NCI-H1092 (cell line): ENCODE measurements at regions not wholly inside any gene's neighbourhood (a gene's known extent, or its start where the extent isn't known, plus 50 kb on each side); places are given as distances from the start of the nearest gene placed in this dataset.
"Not testable (repeated sequence)": the region's sequence is repeated elsewhere in the genome, so short reads cannot be mapped to it uniquely, and the experiment has no call there.

Source experiments
- DNase-seq: peaks from one replicate; lab custom pipeline; 2025; lab: John Stamatoyannopoulos, UW

DNA sequence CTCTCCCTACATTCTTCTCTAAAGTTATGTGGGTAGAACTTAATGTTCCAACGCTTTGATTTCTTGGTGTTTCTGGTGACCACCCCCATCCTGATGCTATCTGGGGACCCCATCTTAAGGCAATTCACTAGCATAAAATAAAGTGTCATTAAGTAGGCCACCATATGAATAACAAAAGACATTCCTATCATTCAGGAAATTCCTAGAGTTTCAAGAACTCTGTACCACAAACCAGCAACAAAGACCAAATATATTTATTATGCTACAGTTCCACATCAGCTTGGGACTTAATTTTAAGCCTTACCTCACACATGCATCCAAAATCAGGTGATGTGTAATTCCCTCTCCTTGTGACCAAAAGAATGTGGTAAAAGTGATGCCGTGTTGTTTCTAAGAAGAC is 254.6 kb upstream of the LRRC4C start:
- DNase-seq: no peak

DNA sequence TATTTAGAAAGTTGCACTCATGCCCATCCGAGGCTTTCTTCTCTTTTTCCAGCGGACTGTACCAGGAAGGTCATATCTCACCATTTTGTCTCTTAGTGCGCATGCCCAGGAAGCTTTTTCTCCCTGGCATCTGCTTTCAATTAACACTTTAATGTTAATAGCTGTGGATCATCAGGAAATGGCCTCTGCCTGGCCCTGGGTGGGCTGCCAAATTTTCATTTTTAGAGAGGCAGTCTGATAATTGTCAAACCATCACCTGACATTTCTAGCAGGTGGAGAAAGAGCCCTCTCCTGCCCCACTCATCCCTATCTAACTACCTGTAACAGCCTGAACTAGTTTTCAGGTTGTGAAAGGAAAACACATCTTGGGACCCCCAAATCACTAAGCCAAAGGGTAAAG is 257.4 kb upstream of the LRRC4C start:
- DNase-seq: no peak

DNA sequence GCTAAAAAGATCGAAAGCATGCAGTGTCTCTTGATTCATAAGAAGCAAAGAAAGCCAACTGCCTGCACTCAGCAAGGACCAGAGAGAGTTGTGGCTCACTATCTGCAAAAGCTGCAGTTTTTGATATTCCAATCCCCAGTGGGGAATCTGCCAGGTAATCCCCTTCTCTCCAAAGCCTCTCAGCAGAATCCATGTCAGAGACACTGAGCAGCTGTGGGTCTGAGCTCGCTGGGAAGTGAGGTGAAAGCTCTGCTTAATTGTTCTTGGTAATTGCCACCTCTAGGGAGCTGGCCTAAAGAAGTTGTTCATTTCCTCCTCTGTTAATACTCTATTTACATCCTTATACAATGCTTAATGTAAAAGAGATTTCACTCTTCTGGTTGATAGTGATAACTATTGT is 261.3 kb upstream of the LRRC4C start:
- no peak for DNase-seq

DNA sequence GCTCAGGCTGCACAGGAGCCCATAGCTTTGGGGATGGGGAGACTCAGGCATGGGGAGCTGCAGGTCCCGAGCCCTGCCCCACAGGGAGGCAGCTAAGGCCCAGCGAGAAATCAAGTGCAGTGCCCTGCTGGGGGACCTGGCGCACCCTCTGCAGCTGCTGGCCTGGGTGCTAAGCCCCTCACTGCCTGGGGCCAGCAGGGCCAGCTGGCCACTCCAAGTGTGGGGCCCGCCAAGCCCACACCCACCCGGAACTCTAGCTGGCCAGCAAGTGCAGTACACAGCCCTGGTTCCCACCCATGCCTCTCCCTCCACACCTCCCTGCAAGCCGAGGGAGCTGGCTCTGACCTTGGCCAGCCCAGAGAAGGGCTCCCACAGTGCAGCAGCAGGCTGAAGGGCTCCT is 268.7 kb upstream of the LRRC4C start:
- not testable (repeated sequence) for DNase-seq

DNA sequence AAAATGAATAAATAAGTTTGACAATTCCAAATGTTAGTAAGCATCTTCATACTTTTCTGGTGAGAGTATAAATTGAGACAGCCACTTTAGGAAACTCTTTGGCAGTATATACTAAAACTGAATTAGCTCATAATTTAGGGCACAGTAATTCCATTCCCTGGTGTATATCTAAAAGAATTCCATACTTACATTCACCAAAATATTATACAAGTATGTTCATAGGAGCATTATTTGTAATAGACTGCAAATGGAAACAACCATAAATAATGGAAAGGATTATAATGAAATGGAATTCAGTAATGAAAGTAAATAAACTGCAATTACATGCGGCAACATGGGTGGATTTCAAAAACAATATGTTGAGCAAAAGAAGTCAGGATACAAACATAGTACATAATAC is 315.8 kb upstream of the LRRC4C start:
- DNase-seq: no peak

DNA sequence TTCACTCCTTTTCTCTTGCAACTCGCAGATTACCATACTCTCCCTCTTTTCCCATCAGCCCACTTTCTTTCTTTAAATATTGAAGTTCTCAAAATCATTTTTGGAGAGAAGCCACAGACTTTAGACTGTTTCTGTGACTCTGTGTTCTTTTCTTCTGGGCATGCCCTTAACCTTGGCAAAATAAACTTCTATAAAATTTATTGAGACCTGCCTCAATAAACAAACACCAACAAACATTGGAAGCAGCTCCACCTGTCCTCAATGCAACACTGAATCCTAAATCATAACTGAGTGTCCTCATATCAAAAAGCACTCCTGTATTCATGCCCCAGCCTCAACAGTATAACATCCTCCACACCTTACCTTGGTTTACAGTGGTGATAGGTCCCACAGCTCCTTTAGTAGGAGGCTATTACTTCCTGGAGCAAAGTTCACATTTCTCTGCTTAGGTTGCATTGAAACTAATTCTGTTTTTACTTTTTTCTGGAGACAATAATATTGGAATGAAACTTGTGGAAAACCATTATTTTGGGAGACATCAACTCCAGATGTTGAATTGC is 320.0 kb upstream of the LRRC4C start:
- DNase-seq: no peak

DNA sequence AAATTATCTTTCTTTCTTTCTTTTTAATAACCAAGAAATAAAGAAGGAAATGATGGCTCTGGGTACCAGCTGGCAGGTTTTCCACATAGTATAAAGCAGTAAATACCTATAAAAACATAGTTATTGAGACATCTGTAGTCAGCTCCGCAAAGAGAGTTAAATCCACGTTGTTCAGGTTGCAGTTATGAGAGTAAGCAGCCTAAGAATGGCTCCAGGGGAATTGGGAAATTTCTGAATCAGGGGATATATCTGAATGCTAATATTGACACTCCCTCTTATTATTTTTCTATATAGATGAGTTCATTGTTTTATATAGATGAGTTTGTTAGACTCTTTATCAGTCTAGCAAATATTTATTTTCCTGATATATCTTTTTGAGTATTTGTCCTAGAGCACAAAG is 322.0 kb upstream of the LRRC4C start:
- no peak for DNase-seq

DNA sequence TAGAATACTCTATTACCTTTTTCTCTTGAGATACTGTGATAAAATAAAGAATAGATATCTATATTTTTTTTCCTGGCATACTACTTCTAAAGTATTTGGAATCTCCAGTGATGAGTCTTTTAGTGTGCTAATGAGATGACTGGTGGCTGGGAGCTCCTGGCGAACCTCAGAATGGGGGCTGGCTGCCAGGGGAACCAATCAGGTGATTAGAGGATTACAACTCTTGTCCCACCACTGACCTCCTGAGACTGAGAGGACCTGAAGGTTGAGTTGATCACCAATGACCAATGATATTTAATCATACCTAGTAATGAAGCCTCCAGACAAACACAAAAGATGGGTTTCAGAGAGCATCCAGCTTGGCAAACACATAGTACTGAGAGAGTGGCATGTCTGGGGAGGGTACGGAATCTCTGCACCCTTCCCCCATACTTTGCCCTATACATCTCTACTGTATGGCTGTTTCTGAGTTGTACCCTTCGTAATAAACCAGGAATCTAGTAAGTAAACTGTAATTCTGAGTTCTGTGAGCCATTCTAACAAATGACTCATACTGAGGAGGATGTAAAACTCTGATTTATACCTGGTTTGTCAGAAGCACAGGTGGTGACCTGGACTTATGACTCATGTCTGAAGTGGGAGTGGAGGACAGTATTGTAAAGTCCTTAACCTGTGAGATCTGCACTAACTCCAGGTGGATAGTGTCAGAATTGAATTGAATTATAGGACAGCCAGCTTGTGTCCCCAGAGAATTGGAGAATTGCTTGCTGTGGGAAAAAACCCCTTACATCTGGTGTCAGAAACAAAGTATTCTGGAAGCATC is 325.3 kb upstream of the LRRC4C start:
- no peak for DNase-seq

DNA sequence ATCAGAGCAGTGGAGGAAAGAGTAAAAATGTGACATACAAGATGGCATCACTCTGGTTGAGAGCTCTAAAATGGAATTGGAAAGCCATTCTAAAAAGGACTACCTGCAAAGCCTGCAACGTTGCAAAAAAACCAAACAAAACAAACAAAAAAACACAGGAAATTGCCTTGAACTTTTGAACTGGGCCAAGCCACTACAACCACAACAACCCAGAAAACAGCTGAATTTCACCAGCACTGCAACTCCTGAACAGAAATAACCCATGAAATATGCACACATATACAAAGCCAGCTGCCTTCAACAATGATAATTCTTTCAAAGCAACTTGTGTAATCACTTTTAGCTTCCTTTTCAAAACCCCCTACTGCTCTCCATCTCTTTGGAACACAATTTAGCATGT is 326.6 kb upstream of the LRRC4C start:
- no peak for DNase-seq

DNA sequence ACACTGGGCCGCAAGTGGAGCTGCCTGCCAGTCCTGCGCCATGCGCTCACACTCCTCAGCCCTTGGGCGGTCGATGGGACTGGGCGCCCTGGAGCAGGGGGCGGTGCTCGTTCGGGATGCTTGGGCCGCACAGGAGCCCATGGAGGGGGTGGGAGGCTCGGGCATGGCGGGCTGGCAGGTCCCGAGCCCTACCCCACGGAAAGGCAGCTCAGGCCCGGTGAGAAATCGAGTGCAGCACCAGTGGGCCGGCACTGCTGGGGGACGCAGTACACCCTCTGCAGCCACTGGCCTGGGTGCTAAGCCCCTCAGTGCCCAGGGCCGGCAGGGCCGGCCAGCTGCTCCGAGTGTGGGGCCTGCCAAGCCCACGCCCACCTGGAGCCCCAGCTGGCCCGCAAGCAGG is 328.7 kb upstream of the LRRC4C start:
- no peak for DNase-seq

DNA sequence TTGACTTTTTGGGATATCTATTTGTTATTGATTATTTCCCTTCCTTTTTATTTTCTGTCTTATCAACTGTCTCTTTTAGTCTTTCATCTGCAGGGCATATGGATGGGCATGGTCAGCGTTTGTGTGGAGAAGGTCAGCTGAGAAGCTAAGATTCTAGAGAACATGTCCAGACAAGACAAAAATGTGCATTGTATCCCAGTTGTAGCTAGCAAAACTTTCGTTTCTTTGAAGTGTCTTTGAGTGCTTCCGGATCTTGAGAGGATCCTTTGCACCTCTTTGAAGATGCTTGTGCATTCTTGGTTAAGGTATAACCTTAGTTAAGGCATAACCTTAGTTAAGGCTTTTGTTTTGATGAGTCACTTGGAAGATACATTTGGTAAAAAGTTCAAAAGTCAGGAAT is 329.9 kb upstream of the LRRC4C start:
- DNase-seq: no peak

DNA sequence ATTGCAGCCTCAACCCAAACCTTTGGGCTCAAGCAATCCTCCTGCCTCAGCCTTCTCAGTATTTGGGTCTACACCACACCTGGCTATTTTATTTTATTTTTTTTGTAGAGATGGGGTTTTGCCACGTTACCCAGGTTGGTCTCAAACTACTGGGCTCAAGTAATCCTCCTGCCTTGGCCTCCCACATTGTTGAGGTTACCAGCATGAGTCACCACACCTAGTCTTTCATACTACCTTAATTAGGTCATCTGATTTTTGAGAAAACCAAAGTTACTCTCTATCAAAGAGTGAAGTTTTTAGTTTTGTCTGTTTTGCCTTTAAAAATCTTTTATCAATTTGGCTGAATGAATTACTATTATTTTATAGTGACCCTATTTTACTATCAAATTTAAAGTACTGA is 335.6 kb upstream of the LRRC4C start:
- no peak for DNase-seq

DNA sequence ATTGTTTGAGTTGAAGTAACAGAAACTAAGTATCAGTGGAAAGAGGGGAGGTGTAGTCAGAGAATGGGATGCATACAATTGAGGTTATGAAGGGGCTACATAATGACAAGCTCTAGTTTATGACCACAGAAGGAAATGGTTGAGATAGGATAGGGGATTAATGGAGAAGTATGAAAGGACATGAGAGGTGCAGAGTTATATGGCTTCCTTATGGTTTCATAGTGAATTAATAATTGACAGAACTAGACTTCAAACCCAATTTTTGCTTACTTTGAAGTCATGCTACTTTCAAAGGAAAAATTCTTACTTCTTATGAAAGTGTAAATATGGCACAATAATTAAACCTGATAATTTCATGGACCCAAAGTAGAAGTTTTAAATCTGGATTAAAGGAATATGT is 340.3 kb upstream of the LRRC4C start:
- no peak for DNase-seq

DNA sequence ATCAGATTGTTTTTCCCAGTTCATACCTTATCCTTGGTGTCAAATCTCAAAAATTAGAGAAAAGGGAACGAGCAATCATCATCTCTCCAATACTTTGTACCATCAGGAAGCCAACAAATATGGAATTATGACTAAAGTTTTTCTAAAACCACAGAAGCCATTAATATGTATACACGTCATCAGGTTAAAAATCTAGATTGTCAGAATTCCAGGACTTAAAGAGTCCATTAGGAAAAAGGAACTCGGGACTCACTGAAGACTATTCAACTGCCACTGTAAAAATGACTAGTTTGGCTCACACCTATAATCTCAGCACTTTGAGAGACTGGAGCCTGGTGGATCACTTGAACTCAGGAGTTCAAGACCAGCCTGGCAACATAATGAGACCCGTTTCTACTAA is 344.4 kb upstream of the LRRC4C start:
- no peak for DNase-seq

DNA sequence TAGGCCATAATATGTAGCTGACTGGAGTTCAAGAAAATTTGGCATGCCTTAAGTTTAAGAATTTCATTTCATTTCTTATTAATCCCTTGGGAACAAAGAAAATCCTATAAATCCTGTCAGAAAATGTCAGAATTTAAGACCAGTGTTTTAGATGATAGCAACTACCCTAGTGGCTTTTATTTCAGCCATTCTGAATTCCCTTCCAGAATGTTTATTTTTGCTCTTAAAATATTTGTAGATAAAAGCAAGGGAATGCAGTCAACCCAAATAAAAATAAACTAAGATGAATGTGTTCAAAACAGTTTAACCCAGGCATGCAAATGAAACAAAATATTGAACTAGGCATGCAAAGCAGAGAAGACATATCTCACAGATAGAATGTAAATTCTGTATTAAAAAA is 356.9 kb upstream of the LRRC4C start:
- DNase-seq: no peak

DNA sequence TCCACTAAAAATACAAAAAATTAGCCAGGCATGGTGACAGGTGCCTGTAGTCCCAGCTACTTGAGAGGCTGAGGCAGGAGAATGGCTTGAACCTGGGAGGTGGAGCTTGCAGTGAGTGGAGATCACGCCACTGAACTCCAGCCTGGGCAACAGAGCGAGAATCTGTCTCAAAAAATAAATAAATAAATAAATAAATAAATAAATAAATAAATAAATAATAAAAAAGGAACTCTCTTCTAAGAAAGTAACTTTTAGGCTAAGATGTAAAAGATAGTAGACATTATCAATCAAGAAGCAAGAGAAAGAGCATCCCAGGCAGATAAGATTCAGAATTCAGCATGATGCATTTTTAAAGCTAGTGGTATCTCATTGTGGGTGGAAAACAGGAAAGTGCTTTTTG is 364.8 kb upstream of the LRRC4C start:
- not testable (repeated sequence) for DNase-seq

DNA sequence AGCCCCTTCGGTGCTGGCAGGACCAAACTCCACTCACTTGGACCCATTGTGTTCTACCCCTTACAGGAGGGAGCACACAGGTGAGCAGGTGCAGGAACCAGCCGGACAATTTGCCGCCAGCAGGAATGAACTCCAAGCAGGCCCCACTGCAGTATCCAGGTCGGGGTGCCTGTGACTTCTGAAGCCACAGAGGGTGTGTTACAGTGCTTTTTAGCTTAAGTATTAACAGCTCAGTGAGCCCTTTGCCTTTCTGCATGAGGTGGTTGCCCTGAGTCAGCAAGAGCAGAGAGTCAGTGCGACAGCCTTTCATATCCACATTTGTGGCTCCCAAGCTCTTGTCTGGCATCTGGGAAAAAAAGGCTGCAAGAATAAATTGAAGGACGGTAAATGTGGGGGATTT is 366.6 kb upstream of the LRRC4C start:
- no peak for DNase-seq

DNA sequence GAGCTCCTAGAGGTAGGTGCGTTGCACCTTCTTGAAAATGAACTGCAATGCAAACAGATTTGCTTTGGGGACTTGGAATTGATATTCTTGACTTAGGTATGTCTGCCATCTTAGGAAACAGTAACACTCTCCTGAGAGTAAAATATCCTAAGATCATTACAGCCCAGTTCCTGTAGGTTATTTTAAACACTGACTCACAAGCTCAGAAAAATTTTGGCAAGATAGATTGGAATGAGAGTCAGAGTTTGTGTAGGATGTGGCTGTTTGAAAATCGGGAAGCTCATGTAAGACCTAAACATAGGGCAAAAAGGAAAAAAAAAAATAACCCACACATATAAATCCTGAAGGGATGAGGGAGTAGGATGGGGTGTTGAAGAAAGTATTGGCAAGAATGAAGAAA is 377.0 kb upstream of the LRRC4C start:
- DNase-seq: no peak

DNA sequence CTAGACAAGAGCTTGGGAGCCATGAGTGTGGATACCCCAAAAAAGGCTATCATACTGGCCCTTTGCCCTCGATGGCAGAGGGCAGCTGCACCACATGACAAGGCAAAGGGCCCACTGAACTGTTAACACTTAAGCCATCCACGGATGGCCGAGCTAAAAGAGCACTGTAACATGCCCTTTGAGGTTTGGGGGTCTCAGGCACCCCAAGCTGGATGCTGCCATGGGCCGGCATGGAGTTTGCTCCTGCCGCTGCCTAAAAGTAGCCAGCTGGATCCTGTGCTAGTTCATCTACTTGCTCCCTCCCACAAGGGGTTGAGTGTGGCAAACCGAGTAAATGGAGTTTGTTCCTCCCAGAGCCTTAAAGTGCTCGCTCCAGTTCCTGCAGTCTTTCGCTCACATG is 383.2 kb upstream of the LRRC4C start:
- no peak for DNase-seq

DNA sequence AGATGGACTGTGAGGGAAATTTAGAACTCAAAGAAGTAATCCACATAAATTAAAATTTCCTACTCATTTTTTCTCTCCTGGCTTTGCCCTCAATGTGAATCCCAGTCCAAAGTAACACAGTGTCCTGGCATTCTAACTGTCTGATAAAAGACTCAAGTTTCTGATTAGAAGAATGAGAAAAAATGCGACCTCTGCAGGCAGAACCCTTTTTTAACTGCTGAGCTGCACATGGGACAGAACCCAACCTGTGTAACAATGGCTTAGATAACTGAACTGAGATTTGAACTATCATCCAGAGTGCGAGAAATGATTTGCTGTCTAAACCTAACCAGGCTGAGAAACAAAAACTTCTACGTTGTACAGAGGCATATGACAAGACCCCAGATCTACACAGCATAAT is 385.6 kb upstream of the LRRC4C start:
- no peak for DNase-seq

DNA sequence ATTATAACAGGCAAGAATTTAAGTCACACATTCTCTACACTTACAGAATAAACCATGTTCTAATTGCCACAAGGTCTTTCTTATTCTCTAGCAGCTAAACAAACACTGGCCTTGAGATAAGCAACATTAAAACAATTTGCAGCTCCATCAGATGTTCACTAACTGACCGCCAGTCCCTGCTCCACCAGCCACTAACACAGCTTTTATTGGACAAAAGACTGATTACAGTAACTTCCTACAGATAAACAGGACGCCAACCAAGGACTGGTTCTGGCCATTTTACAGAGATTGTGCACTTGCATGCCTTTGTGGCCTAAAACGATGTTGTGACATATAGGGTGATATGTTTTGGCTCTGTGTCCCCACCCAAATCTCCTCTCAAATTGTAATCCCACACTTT is 388.9 kb upstream of the LRRC4C start:
- DNase-seq: no peak

DNA sequence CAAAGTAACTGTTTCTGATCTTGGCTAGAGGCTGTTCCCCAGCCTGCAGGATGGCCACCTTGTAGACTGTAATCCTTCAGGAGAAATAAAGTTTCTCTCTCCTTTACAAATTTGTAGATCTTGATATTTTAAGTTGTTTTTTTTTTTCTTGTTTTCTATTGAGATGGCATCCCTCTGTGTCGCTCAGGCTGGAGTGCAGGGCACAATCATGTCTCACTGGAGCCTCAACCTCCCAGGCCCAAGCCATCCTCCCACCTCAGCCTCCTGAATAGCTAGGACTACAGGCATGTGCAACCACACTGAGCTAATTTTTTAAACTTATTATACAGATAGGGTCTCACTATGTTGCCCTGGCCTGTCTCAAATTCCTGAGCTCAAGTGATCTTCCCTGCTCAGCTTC is 389.8 kb upstream of the LRRC4C start:
- DNase-seq: no peak

DNA sequence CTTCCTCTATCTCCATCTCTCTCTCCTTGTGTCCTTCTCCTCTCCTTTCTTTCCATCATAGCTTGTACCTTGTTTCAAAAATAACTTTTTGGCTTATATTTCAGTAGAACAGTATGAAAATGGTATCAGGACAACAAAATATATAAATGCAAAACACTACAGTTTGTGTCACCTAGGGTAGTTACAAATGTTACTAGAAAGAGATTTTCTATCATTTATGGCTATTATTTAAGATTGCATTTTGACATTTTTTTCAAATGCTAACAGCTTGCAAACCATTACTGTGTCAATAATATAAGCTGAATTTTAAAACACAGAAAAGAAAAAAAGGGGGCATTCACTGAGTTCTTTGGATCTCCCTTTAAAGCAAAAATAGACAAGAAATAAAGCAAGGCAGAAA is 392.3 kb upstream of the LRRC4C start:
- DNase-seq: no peak

DNA sequence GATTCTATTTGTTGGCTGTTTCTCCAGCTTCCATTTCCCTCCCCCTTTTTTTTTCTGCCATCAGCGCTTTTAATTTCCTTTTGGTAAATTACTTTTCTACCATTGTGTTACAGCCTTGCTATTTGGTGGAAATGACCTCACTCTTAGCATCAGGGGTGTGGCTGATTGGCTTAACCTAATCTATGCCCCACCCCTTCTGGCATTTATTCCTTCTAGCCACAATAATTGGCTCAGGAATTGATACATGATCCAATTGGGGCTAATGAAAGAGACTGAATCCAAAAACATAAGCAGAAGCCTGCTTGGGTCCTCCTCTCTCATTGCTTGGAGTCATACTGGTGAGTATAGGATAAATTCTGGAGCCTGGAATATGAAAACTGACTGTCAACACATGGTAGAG is 402.4 kb upstream of the LRRC4C start:
- DNase-seq: no peak
